H1 (cell line): ENCODE measurements at regions not wholly inside any gene's neighbourhood (a gene's known extent, or its start where the extent isn't known, plus 50 kb on each side); places are given as distances from the start of the nearest gene placed in this dataset.

Source experiments
- CTCF ChIA-PET: fragments of 300-600 bp; sonication (Branson Sonifier 250); formaldehyde crosslinking; loops from one replicate; lab custom pipeline; 2021; ENCODE audit not compliant: partially characterized antibody; lab: Charles Lee
- POLR2A ChIA-PET: fragments of 300-600 bp; sonication (Branson Sonifier 250); formaldehyde crosslinking; loops from one replicate; lab custom pipeline; 2021; ENCODE audit warnings: inconsistent platforms; ENCODE audit not compliant: partially characterized antibody; lab: Charles Lee
- DNase-seq, 2 experiments: peaks; one replicate each; pipeline versions ENCODE4 v3.0.0 to v3.0.0-alpha.2; 2010 to 2022; ENCODE audit warnings: low spot score in 2 of 2, low read depth in 1 of 2, mixed read lengths in 1 of 2
- FAIRE-seq: peaks from 2 replicates; lab custom pipeline; 2011; peaks lifted over from hg19 to GRCh38; lab: Jason Lieb, UNC
- H2AFZ ChIP-seq: 2 replicates; pipeline ENCODE4 v1.8.1; 2012; ENCODE audit warnings: low read length, inconsistent platforms
- H2AK5ac ChIP-seq: 2 replicates; pipeline ENCODE4 v1.6.1; 2013; ENCODE audit warnings: low read depth, low read length
- H2BK120ac ChIP-seq: replicated peaks from 2 replicates; pipeline ENCODE3; 2013; ENCODE audit warnings: low read depth, low read length, inconsistent platforms
- H2BK12ac ChIP-seq: 2 replicates; pipeline ENCODE4 v1.6.1; 2013; ENCODE audit warnings: low read depth, low read length
- H2BK15ac ChIP-seq: 2 replicates; pipeline ENCODE4 v1.6.1; 2013; ENCODE audit warnings: low read length
- H2BK20ac ChIP-seq: 2 replicates; pipeline ENCODE4 v1.6.1; 2013; ENCODE audit warnings: low read length
- H2BK5ac ChIP-seq: 2 replicates; pipeline ENCODE4 v1.6.1; 2013; ENCODE audit warnings: low read depth, low read length
- H3K14ac ChIP-seq: 2 replicates; pipeline ENCODE4 v1.6.1; 2013; ENCODE audit warnings: inconsistent platforms; ENCODE audit not compliant: insufficient read length
- H3K18ac ChIP-seq: 2 replicates; pipeline ENCODE4 v1.6.1; 2013; ENCODE audit warnings: low read length; ENCODE audit errors: extremely low read depth
- H3K23ac ChIP-seq: 2 replicates; pipeline ENCODE4 v1.6.1; 2013; ENCODE audit warnings: inconsistent platforms; ENCODE audit not compliant: insufficient read length
- H3K23me2 ChIP-seq: 2 replicates; pipeline ENCODE4 v1.6.1; 2013; ENCODE audit warnings: low read depth, low read length
- H3K27ac ChIP-seq: 2 replicates; pipeline ENCODE4 v1.6.1; 2011; ENCODE audit warnings: low read depth, low read length, inconsistent platforms
- H3K27me3 ChIP-seq, 4 experiments: replicated peaks in 1 of 4; 1 replicate in 1 of 4; 2 replicates in 3 of 4; pipeline versions ENCODE4 v1.6.1 to v1.8.1; 2011 to 2013; ENCODE audit warnings: low read length in 3 of 4, mild to moderate bottlenecking in 3 of 4, inconsistent platforms in 2 of 4, mixed read lengths in 2 of 4, moderate library complexity in 1 of 4; ENCODE audit not compliant: control insufficient read depth in 3 of 4, insufficient read depth in 3 of 4; ENCODE audit errors: extremely low read depth in 1 of 4
- H3K36me3 ChIP-seq, 4 experiments: 2 replicates each; pipeline versions ENCODE4 v1.6.1 to v1.8.1; 2011 to 2013; ENCODE audit warnings: mild to moderate bottlenecking in 4 of 4, low read length in 3 of 4, moderate library complexity in 2 of 4, control low read depth in 1 of 4, inconsistent platforms in 1 of 4; ENCODE audit not compliant: insufficient read depth in 4 of 4, control insufficient read depth in 2 of 4
- H3K4ac ChIP-seq: replicated peaks from 2 replicates; pipeline ENCODE3; 2013; ENCODE audit warnings: low read length, low read depth, mixed read lengths, inconsistent platforms; ENCODE audit not compliant: insufficient read length
- H3K4me1 ChIP-seq, 4 experiments: replicated peaks in 1 of 4; 1 replicate in 1 of 4; 2 replicates in 3 of 4; pipeline versions ENCODE4 v1.6.1 to v1.8.1; 2011 to 2013; ENCODE audit warnings: low read length in 3 of 4, inconsistent platforms in 2 of 4, mixed read lengths in 1 of 4; ENCODE audit not compliant: insufficient read depth in 4 of 4, control insufficient read depth in 3 of 4
- H3K4me2 ChIP-seq, 2 experiments: 2 replicates each; pipeline versions ENCODE4 v1.6.1 to v1.8.1; 2011 to 2013; ENCODE audit warnings: low read depth in 2 of 2, low read length in 2 of 2, control low read depth in 1 of 2, inconsistent platforms in 1 of 2, mild to moderate bottlenecking in 1 of 2; ENCODE audit not compliant: insufficient read depth in 1 of 2
- H3K4me3 ChIP-seq, 4 experiments: fragments of 200-600, 300-600 bp in 1 of 4; sonication (generic), shearing (Covaris generic), sonication (Bioruptor Twin) in 1 of 4; 2 replicates each; pipeline versions ENCODE4 v1.5.1 to v1.8.1; 2011 to 2016; ENCODE audit warnings: low read length in 4 of 4, low read depth in 3 of 4, control low read depth in 2 of 4, inconsistent platforms in 2 of 4, mild to moderate bottlenecking in 2 of 4, mixed read lengths in 1 of 4, moderate library complexity in 1 of 4; ENCODE audit not compliant: insufficient read depth in 2 of 4; ENCODE audit errors: extremely low read depth in 1 of 4
- H3K56ac ChIP-seq: replicated peaks from 2 replicates; pipeline ENCODE3; 2013; ENCODE audit warnings: low read depth, mild to moderate bottlenecking, mixed read lengths, low read length, inconsistent platforms; ENCODE audit not compliant: insufficient read length
- H3K79me1 ChIP-seq: 2 replicates; pipeline ENCODE4 v1.6.1; 2013; ENCODE audit warnings: low read depth, low read length, control low read depth
- H3K79me2 ChIP-seq, 2 experiments: 2 replicates each; pipeline versions ENCODE4 v1.6.1 to v1.8.1; 2012 to 2013; ENCODE audit warnings: low read length in 2 of 2, mild to moderate bottlenecking in 2 of 2, inconsistent platforms in 1 of 2; ENCODE audit not compliant: insufficient read depth in 2 of 2, control insufficient read depth in 1 of 2
- H3K9ac ChIP-seq, 4 experiments: replicated peaks in 1 of 4; 1 replicate in 1 of 4; 2 replicates in 3 of 4; pipeline versions ENCODE4 v1.6.1 to v1.8.1; 2011 to 2013; ENCODE audit warnings: low read depth in 3 of 4, low read length in 3 of 4, control low read depth in 2 of 4, mild to moderate bottlenecking in 2 of 4, moderate library complexity in 2 of 4, inconsistent platforms in 1 of 4; ENCODE audit errors: extremely low read depth in 1 of 4
- H3K9me3 ChIP-seq, 2 experiments: 2 replicates each; pipeline versions ENCODE4 v1.6.1 to v1.8.1; 2012 to 2013; ENCODE audit warnings: mild to moderate bottlenecking in 2 of 2, moderate library complexity in 2 of 2, control low read depth in 1 of 2, inconsistent platforms in 1 of 2, low read depth in 1 of 2, low read length in 1 of 2, mixed read lengths in 1 of 2; ENCODE audit not compliant: insufficient read depth in 2 of 2
- H4K20me1 ChIP-seq, 2 experiments: replicated peaks in 1 of 2; 2 replicates each; pipeline versions ENCODE3 to v1.8.1; 2011 to 2013; ENCODE audit warnings: inconsistent platforms in 2 of 2, low read length in 2 of 2, mild to moderate bottlenecking in 1 of 2; ENCODE audit not compliant: insufficient read depth in 2 of 2, control insufficient read depth in 1 of 2
- H4K5ac ChIP-seq: 2 replicates; pipeline ENCODE4 v1.6.1; 2013; ENCODE audit warnings: low read length, low read depth, mixed read lengths, inconsistent platforms; ENCODE audit not compliant: insufficient read length
- H4K8ac ChIP-seq: 2 replicates; pipeline ENCODE4 v1.8.0; 2013; ENCODE audit warnings: mild to moderate bottlenecking, moderate library complexity, low read length, inconsistent platforms; ENCODE audit not compliant: insufficient read depth; ENCODE audit errors: extremely low read depth
- H4K91ac ChIP-seq: replicated peaks from 2 replicates; pipeline ENCODE3; 2013; ENCODE audit warnings: low read length, mixed read lengths, inconsistent platforms; ENCODE audit not compliant: insufficient read length
- CBX5 ChIP-seq: fragments of 300-800, 300-1000 bp; sonication (generic); IDR thresholded peaks from 2 replicates; pipeline ENCODE4 v1.7.1; 2016; ENCODE audit warnings: antibody characterized with exemption, low read length, low read depth
- CHD2 ChIP-seq: IDR thresholded peaks from 2 replicates; pipeline ENCODE4 v1.6.1; 2012; ENCODE audit warnings: low read length, improper control_type of control experiment
- CTCF ChIP-seq, 3 experiments: IDR thresholded peaks; 1 replicate in 2 of 3; 2 replicates in 1 of 3; pipeline versions ENCODE4 v1.5.1 to v1.6.1; 2011; ENCODE audit warnings: low read length in 3 of 3, mild to moderate bottlenecking in 3 of 3, inconsistent platforms in 2 of 3, low read depth in 1 of 3, moderate library complexity in 1 of 3; ENCODE audit not compliant: insufficient read depth in 1 of 3; ENCODE audit errors: control extremely low read depth in 1 of 3
- HDAC2 ChIP-seq, 2 experiments: fragments of 300-600 bp in 1 of 2; sonication (generic) in 1 of 2; IDR thresholded peaks; 2 replicates each; pipeline ENCODE4 v1.6.1; 2011 to 2012; ENCODE audit warnings: low read depth in 2 of 2, low read length in 2 of 2, mild to moderate bottlenecking in 2 of 2, moderate library complexity in 2 of 2, borderline replicate concordance in 1 of 2, inconsistent platforms in 1 of 2
- SIN3A ChIP-seq, 2 experiments: IDR thresholded peaks in 1 of 2; conservative IDR thresholded peaks in 1 of 2; 2 replicates each; pipeline ENCODE4 v1.6.1; 2011 to 2012; ENCODE audit warnings: low read length in 2 of 2, improper control_type of control experiment in 1 of 2, low read depth in 1 of 2, mild to moderate bottlenecking in 1 of 2
- SIRT6 ChIP-seq: IDR thresholded peaks from one replicate; pipeline ENCODE4 v1.7.1; 2012; ENCODE audit warnings: low read length, inconsistent platforms
- SP1 ChIP-seq: IDR thresholded peaks from 2 replicates; pipeline ENCODE4 v1.6.1; 2011; ENCODE audit warnings: low read depth, low read length
- SP2 ChIP-seq: IDR thresholded peaks from 2 replicates; pipeline ENCODE4 v1.6.1; 2012; ENCODE audit warnings: mild to moderate bottlenecking, low read length, inconsistent platforms
- TEAD4 ChIP-seq: IDR thresholded peaks from 2 replicates; pipeline ENCODE4 v1.6.1; 2012; ENCODE audit warnings: low read depth, low read length, inconsistent platforms, mixed read lengths
- whole genome bisulfite sequencing, 2 experiments: shearing (Covaris generic) in 1 of 2; methylation state at CpG; one replicate each; pipeline versions ENCODE4 v1.1.6 to v1.1.7; 2013 to 2015; ENCODE audit warnings: low lambda C conversion rate in 2 of 2, mixed read lengths in 2 of 2, inconsistent platforms in 1 of 2, low coverage in 1 of 2, missing lambda C conversion rate in 1 of 2; ENCODE audit not compliant: insufficient replicate concordance in 2 of 2, insufficient coverage in 1 of 2, insufficient read length in 1 of 2; ENCODE audit errors: extremely low coverage in 1 of 2, missing lambda C conversion rate in 1 of 2; 5-methylcytosine and 5-hydroxymethylcytosine counted together

- Histone ChIP-seq H3K4me2 (no peak overlapping the region), H3K9me3 (no peaks in the 10 kb centered on the region), H3K4me1 (no peaks in the 10 kb centered on the region), H3K36me3 (no peaks in the 10 kb centered on the region), H3K79me2 (no peaks in the 10 kb centered on the region), H4K91ac (no peak overlapping the region), H3K4ac (no peak overlapping the region), H3K9ac (no peak overlapping the region), H2AFZ (no peak overlapping the region), H4K5ac (no peak overlapping the region), H3K27me3 (no peaks in the 10 kb centered on the region), H2AK5ac (no peak overlapping the region), H2BK15ac (no peak overlapping the region), H4K8ac (no peak overlapping the region), H3K18ac (no peak overlapping the region), H3K23me2 (no peaks in the 10 kb centered on the region; the same call in 1 of the 2 replicates), H4K20me1 (no peaks in the 10 kb centered on the region), H3K23ac (no peak overlapping the region), H2BK5ac (no peak overlapping the region), H3K79me1 (no peaks in the 10 kb centered on the region), H3K14ac (no peak overlapping the region), H2BK12ac (no peak overlapping the region), H3K56ac (no peak overlapping the region), H2BK120ac (no peak overlapping the region), H3K4me3 (no peak overlapping the region), H3K27ac (no peak overlapping the region), H2BK20ac (no peak overlapping the region)
- 93% methylated on average over 5 of the region's 5 CpGs; no CpG with 5 or more reads in 1 of the 2 experiments for WGBS, 2 experiments
- DNase-seq = no peak
- no peak for FAIRE-seq
- ChIA-PET POLR2A (no interaction called here), CTCF (interaction anchor here (1.1 kb wide), 1 partner anchor 941 kb away, joined by 5 read pairs; no protein-coding TSS in a partner anchor)
- no peak for TF ChIP-seq CTCF (IDR thresholded peaks at IDR 0.05; ENCODE audit: control extremely low read depth in 1 of 3, insufficient read depth in 1 of 3, low read depth in 1 of 3, low read length in 3 of 3)
- TF ChIP-seq SIN3A (conservative IDR thresholded peaks at IDR 0.05 in 1 of 2, IDR thresholded peaks at IDR 0.05 in 1 of 2; ENCODE audit: low read depth in 1 of 2, low read length in 2 of 2) = no peak
- no peak for TF ChIP-seq SP1
- TF ChIP-seq CHD2 = no peak
- TF ChIP-seq SP2 = no peak
- TF ChIP-seq TEAD4 = no peak
- TF ChIP-seq CBX5 = no peak
- no peak for TF ChIP-seq SIRT6
- TF ChIP-seq HDAC2 (IDR thresholded peaks at IDR 0.05; ENCODE audit: borderline replicate concordance in 1 of 2, low read depth in 2 of 2, low read length in 2 of 2) = no peak
Measured at GRCh38 chr18:42480441-42480840, 525.4 kb downstream of the PIK3C3 start.
